Heart left ventricle (tissue), 16 donors: ENCODE measurements at regions not wholly inside any gene's neighbourhood (a gene's known extent, or its start where the extent isn't known, plus 50 kb on each side); places are given as distances from the start of the nearest gene placed in this dataset.
A peak's percentile ranks its signal among the peaks of the same experiment; 100 is the strongest.

Experiments
- ATAC-seq, 4 donors: fragments of 200-7000 bp; cut with Tn5 transposase; one replicate each; pipeline ENCODE4 v1.9.1; 2020 to 2022; ENCODE audit warnings: moderate library complexity in 4 of 4, mild to moderate bottlenecking in 3 of 4, moderate number of reproducible peaks in 1 of 4
- DNase-seq, 5 donors: peaks; one replicate each; pipeline ENCODE4 v3.0.0-alpha.2; 2020
- H3K27ac ChIP-seq, 12 donors: fragments of 200-600 bp; sonication (generic) in 4 of 12; one replicate each; pipeline versions ENCODE4 v1.5.0 to v1.8.0; 2016 to 2022; ENCODE audit warnings: mild to moderate bottlenecking in 2 of 12
- H3K27me3 ChIP-seq, 9 donors: fragments of 200-600 bp; sonication (generic) in 2 of 9; one replicate each; pipeline versions ENCODE4 v1.5.1 to v1.8.0; 2016 to 2022; ENCODE audit warnings: mild to moderate bottlenecking in 3 of 9
- H3K36me3 ChIP-seq, 9 donors: fragments of 200-600 bp; sonication (generic) in 2 of 9; one replicate each; pipeline versions ENCODE4 v1.5.0 to v1.8.0; 2018 to 2022; ENCODE audit warnings: mild to moderate bottlenecking in 2 of 9
- H3K4me1 ChIP-seq, 12 donors: fragments of 200-600 bp; sonication (generic) in 4 of 12; one replicate each; pipeline versions ENCODE4 v1.5.0 to v1.8.0; 2016 to 2022; ENCODE audit warnings: mild to moderate bottlenecking in 3 of 12
- H3K4me3 ChIP-seq, 12 donors: fragments of 200-600 bp; sonication (generic) in 4 of 12; one replicate each; pipeline versions ENCODE4 v1.5.0 to v1.8.0; 2017 to 2022; ENCODE audit warnings: mild to moderate bottlenecking in 9 of 12, moderate library complexity in 4 of 12
- H3K9me3 ChIP-seq, 12 donors: fragments of 200-600 bp; sonication (generic) in 4 of 12; one replicate each; pipeline versions ENCODE4 v1.5.0 to v1.8.0; 2016 to 2022; ENCODE audit warnings: mild to moderate bottlenecking in 1 of 12
- POLR2A ChIP-seq, 2 donors: fragments of 450-650 bp; IDR thresholded peaks; one replicate each; pipeline ENCODE4 v1.6.1; 2017; ENCODE audit warnings: antibody characterized with exemption in 2 of 2, mild to moderate bottlenecking in 2 of 2, moderate library complexity in 2 of 2
- WGBS, 4 donors: extraction: QIAGEN DNeasy Blood & Tissue Kit in 2 of 4; methylation state at CpG; one replicate each; pipeline versions ENCODE4 v1.1.5 to v1.1.7; 2013 to 2018; 5-methylcytosine and 5-hydroxymethylcytosine counted together
- intact Hi-C, 10 donors: fragments of 100-400 bp; cut with DNase I; formaldehyde crosslinking; loops; one replicate each; pipeline versions ENCODE4 v1.11.1 to v1.14.2; 2022
- TF ChIP-seq, protein P1 (sequence below), 12 donors: fragments of 200-600 bp; sonication (generic) in 4 of 12; IDR thresholded peaks; one replicate each; pipeline versions ENCODE4 v1.5.0 to v1.8.0; 2018 to 2022; ENCODE audit warnings: antibody characterized with exemption in 12 of 12, mild to moderate bottlenecking in 5 of 12
- donor health status: ischemic (EF 13 %, LVEDD 7.1; RV severe dilation, severe dysfunction).
- donor health status: healthy with polysubstance abuse.
- donor health status: DM: no; HTN: yes; CAD: no.
- donor health status: DM: no; HTN: no; CAD: no.
- donor health status: ischemic (EF 25% LVEDD 6.9; RV normal size, moderate dysfunction).
- donor health status: ischemic (EF 25% LVEDD 5.7; RV mildly dilated, moderate dysfunction).
- donor health status: healthy.
- donor health status: DM: yes; HTN: yes; CAD: no.
- donor health status: ischemic (EF 35%, LVEDD 5.7; RV mildly dilated, moderate dysfunction).
- donor health status: nonischemic (EF 11% LVEDD 7.7; RV severe dilation, severe dysfunction).
- donor health status: DM: yes; HTN: yes; CAD: no.
- donor health status: PGD.
- donor health status: ischemic (EF 29% LVEDD 5.4; RV normal size, mild dysfunction).
- donor health status: nonischemic (EF 23%, LVEDD 6.1; RV moderate dilation, normal function).

DNA sequence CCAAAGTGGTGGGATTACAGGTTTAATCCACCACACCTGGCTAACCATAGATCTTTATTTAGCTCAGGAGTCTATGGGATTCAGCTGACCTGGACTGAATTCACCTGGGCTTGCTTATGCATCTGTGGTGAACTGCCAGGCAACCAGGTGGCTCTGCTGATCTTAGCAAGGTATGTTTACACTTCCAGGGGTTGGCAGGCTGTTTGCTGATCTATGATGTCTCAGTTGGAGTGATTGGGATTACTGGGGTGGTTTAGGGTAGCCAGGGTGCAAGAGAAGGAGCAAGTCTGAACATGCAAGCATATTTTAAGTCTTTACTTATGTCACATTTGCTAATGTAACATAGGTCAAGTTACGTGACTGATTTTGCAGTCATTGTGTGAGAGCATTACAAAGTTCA is 63.6 kb upstream of the JAK2 start:
- H3K27ac ChIP-seq: no peak overlapping the region
- no peaks in the 10 kb centered on the region for H3K27me3 ChIP-seq
- no peak for DNase-seq
- no peak overlapping the region for H3K4me3 ChIP-seq
- TF ChIP-seq, protein P1, sequence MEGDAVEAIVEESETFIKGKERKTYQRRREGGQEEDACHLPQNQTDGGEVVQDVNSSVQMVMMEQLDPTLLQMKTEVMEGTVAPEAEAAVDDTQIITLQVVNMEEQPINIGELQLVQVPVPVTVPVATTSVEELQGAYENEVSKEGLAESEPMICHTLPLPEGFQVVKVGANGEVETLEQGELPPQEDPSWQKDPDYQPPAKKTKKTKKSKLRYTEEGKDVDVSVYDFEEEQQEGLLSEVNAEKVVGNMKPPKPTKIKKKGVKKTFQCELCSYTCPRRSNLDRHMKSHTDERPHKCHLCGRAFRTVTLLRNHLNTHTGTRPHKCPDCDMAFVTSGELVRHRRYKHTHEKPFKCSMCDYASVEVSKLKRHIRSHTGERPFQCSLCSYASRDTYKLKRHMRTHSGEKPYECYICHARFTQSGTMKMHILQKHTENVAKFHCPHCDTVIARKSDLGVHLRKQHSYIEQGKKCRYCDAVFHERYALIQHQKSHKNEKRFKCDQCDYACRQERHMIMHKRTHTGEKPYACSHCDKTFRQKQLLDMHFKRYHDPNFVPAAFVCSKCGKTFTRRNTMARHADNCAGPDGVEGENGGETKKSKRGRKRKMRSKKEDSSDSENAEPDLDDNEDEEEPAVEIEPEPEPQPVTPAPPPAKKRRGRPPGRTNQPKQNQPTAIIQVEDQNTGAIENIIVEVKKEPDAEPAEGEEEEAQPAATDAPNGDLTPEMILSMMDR (IDR thresholded peaks at IDR 0.05): no peak
- TF ChIP-seq POLR2A (IDR thresholded peaks at IDR 0.05): no peak
- intact Hi-C loops: loop anchor here in 4 of 10 donors (10.0 kb wide), 1 partner anchor 157 kb away; no protein-coding TSS in a partner anchor
- H3K4me1 ChIP-seq: peaks cover 0 to 13% (median 6%) of the 10 kb centered on the region in 12 donors
- WGBS, 4 donors: 93 to 99% (median 96%) methylated on average over 1 of the region's 1 CpG
- H3K9me3 ChIP-seq: peaks cover 0 to 6% (median 0%) of the 10 kb centered on the region in 12 donors
- H3K36me3 ChIP-seq: no peaks in the 10 kb centered on the region
- no peak for ATAC-seq

DNA sequence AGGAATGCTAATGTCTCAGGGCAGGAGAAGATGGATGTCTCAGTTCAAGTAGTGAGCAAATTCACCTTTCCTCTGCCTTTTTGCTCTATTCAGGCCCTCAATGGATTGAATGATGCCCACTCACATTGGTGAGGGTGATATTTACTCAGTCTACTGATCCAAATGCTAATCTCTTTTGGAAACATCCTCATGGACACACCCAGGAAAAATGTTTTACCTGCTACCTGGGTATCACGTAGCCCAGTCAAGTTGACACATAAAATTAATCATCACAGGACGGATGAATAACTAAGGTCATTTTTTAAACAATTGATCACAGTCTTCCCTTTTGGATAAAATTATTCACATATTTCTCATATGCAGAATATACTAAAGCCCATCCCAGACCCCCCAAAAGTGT is 63.0 kb upstream of the JAK2 start:
- 93 to 100% (median 96%) methylated on average over 2 of the region's 2 CpGs for WGBS, 4 donors
- no peaks in the 10 kb centered on the region for H3K27me3 ChIP-seq
- no peak for DNase-seq
- peaks cover 0 to 14% (median 6%) of the 10 kb centered on the region in 12 donors for H3K4me1 ChIP-seq
- peaks cover 0 to 6% (median 0%) of the 10 kb centered on the region in 12 donors for H3K9me3 ChIP-seq
- no peak overlapping the region for H3K27ac ChIP-seq
- no peak for ATAC-seq
- intact Hi-C loops: loop anchor here in 4 of 10 donors (10.0 kb wide), 1 partner anchor 157 kb away; no protein-coding TSS in a partner anchor
- H3K4me3 ChIP-seq: no peak overlapping the region
- no peaks in the 10 kb centered on the region for H3K36me3 ChIP-seq
- no peak for TF ChIP-seq POLR2A (IDR thresholded peaks at IDR 0.05)

- no peak overlapping the region for H3K27ac ChIP-seq
- intact Hi-C loops: loop anchor here in 4 of 10 donors (10.0 kb wide), 1 partner anchor 158 kb away; no protein-coding TSS in a partner anchor
Measured at GRCh38 chr9:4922730-4923129, 62.3 kb upstream of the JAK2 start.

GRCh38 chr9:4923141-4923540 is 61.9 kb upstream of the JAK2 start:
- no peaks in the 10 kb centered on the region for H3K27me3 ChIP-seq
- WGBS, 4 donors: 83 to 91% (median 85%) methylated on average over 1 of the region's 1 CpG
- intact Hi-C loops: loop anchor here in 4 of 10 donors (10.0 kb wide), 1 partner anchor 158 kb away; no protein-coding TSS in a partner anchor
- no peak for DNase-seq
- peaks cover 0 to 22% (median 7%) of the 10 kb centered on the region in 12 donors for H3K4me1 ChIP-seq
- H3K9me3 ChIP-seq: peaks cover 0 to 6% (median 0%) of the 10 kb centered on the region in 12 donors
- ATAC-seq: no peak
- no peak for TF ChIP-seq POLR2A (IDR thresholded peaks at IDR 0.05)
- TF ChIP-seq, protein P1 (IDR thresholded peaks at IDR 0.05): no peak
- H3K4me3 ChIP-seq: no peak overlapping the region
- no peaks in the 10 kb centered on the region for H3K36me3 ChIP-seq
- H3K27ac ChIP-seq: peak overlapping the region in 4 of 12 donors; percentile 19 to 57 (median 38)

More at GRCh38 chr9:4922730-4923129, 62.3 kb upstream of the JAK2 start:
- Histone ChIP-seq H3K4me1 (peaks cover 0 to 20% (median 7%) of the 10 kb centered on the region in 12 donors), H3K9me3 (peaks cover 0 to 6% (median 0%) of the 10 kb centered on the region in 12 donors), H3K4me3 (no peak overlapping the region), H3K27me3 (no peaks in the 10 kb centered on the region), H3K36me3 (no peaks in the 10 kb centered on the region)
- TF ChIP-seq POLR2A (IDR thresholded peaks at IDR 0.05): no peak
- TF ChIP-seq, protein P1 (IDR thresholded peaks at IDR 0.05): no peak
- 84 to 91% (median 90%) methylated on average over 2 of the region's 2 CpGs for WGBS, 4 donors
- ATAC-seq (no peak), DNase-seq (no peak)
